H9 (cell line): ENCODE measurements at regions not wholly inside any gene's neighbourhood (a gene's known extent, or its start where the extent isn't known, plus 50 kb on each side); places are given as distances from the start of the nearest gene placed in this dataset.

Experiments
- DNase-seq: peaks from one replicate; pipeline ENCODE4 v3.0.0-alpha.2; 2017
- H2AFZ ChIP-seq: one replicate; pipeline ENCODE4 v1.6.1; 2013; ENCODE audit warnings: mild to moderate bottlenecking, low read length, control low read depth, moderate library complexity
- H2AK5ac ChIP-seq: 2 replicates; pipeline ENCODE4 v1.6.1; 2013; ENCODE audit warnings: low read length, control low read depth, mixed read lengths; ENCODE audit not compliant: insufficient read length
- H2BK120ac ChIP-seq: one replicate; pipeline ENCODE4 v1.6.1; 2013; ENCODE audit warnings: low read depth, mild to moderate bottlenecking, low read length, control low read depth, inconsistent platforms; ENCODE audit not compliant: poor library complexity, severe bottlenecking
- H2BK12ac ChIP-seq: 2 replicates; pipeline ENCODE4 v1.6.1; 2013; ENCODE audit warnings: low read length, control low read depth, mixed read lengths, low read depth; ENCODE audit not compliant: insufficient read length
- H2BK15ac ChIP-seq: 2 replicates; pipeline ENCODE4 v1.6.1; 2013; ENCODE audit warnings: low read depth, low read length, control low read depth
- H2BK20ac ChIP-seq: one replicate; pipeline ENCODE4 v1.6.1; 2013; ENCODE audit warnings: low read depth, mild to moderate bottlenecking, low read length, control low read depth, inconsistent platforms; ENCODE audit not compliant: poor library complexity, severe bottlenecking
- H2BK5ac ChIP-seq: 2 replicates; pipeline ENCODE4 v1.6.1; 2013; ENCODE audit warnings: low read length, control low read depth, mixed read lengths; ENCODE audit not compliant: insufficient read length
- H3K14ac ChIP-seq: 2 replicates; pipeline ENCODE4 v1.6.1; 2013; ENCODE audit warnings: low read length, control low read depth; ENCODE audit not compliant: insufficient read depth
- H3K18ac ChIP-seq: 2 replicates; pipeline ENCODE4 v1.6.1; 2013; ENCODE audit warnings: low read depth, mild to moderate bottlenecking, mixed read lengths, low read length, control low read depth; ENCODE audit not compliant: insufficient read length
- H3K23ac ChIP-seq: 2 replicates; pipeline ENCODE4 v1.6.1; 2013; ENCODE audit warnings: low read length, control low read depth, mixed read lengths, low read depth; ENCODE audit not compliant: insufficient read length
- H3K23me2 ChIP-seq: 2 replicates; pipeline ENCODE4 v1.6.1; 2013; ENCODE audit warnings: low read depth, mild to moderate bottlenecking, mixed read lengths, low read length, control low read depth; ENCODE audit not compliant: insufficient read length, poor library complexity, severe bottlenecking
- H3K27ac ChIP-seq: 2 replicates; pipeline ENCODE4 v1.5.1; 2013; ENCODE audit warnings: low read length, control low read depth, mixed read lengths, low read depth; ENCODE audit not compliant: insufficient read length
- H3K27me3 ChIP-seq: 2 replicates; pipeline ENCODE4 v1.6.1; 2013; ENCODE audit warnings: low read length, control low read depth, inconsistent platforms; ENCODE audit not compliant: insufficient read depth
- H3K4ac ChIP-seq: 2 replicates; pipeline ENCODE4 v1.6.1; 2013; ENCODE audit warnings: low read depth, mild to moderate bottlenecking, control low read depth, inconsistent platforms, low read length, moderate library complexity
- H3K4me1 ChIP-seq: 2 replicates; pipeline ENCODE4 v1.6.1; 2013; ENCODE audit warnings: low read length, control low read depth, inconsistent platforms; ENCODE audit not compliant: insufficient read depth
- H3K4me2 ChIP-seq: 2 replicates; pipeline ENCODE4 v1.6.1; 2013; ENCODE audit warnings: low read length, control low read depth, mixed read lengths; ENCODE audit not compliant: insufficient read length, insufficient read depth
- H3K56ac ChIP-seq: 2 replicates; pipeline ENCODE4 v1.6.1; 2013; ENCODE audit warnings: low read depth, mild to moderate bottlenecking, mixed read lengths, low read length, control low read depth; ENCODE audit not compliant: insufficient read length
- H3K79me1 ChIP-seq: 2 replicates; pipeline ENCODE4 v1.6.1; 2013; ENCODE audit warnings: low read depth, mild to moderate bottlenecking, moderate library complexity, low read length, control low read depth, inconsistent platforms; ENCODE audit not compliant: insufficient read depth, poor library complexity, severe bottlenecking
- H3K79me2 ChIP-seq: 2 replicates; pipeline ENCODE4 v1.6.1; 2013; ENCODE audit warnings: low read length, control low read depth, inconsistent platforms; ENCODE audit not compliant: insufficient read depth
- H3K9ac ChIP-seq: 2 replicates; pipeline ENCODE4 v1.6.1; 2013; ENCODE audit warnings: low read length, control low read depth, mixed read lengths; ENCODE audit not compliant: insufficient read length; ENCODE audit errors: extremely low read depth
- H3K9me3 ChIP-seq: one replicate; pipeline ENCODE4 v1.6.1; 2013; ENCODE audit warnings: low read depth, low read length, inconsistent platforms; ENCODE audit not compliant: control insufficient read depth
- H3T11ph ChIP-seq: one replicate; pipeline ENCODE4 v1.6.1; 2013; ENCODE audit warnings: mild to moderate bottlenecking, low read length, control low read depth, inconsistent platforms
- H4K20me1 ChIP-seq: one replicate; pipeline ENCODE4 v1.6.1; 2013; ENCODE audit not compliant: control insufficient read depth, insufficient read length, insufficient read depth
- H4K5ac ChIP-seq: 2 replicates; pipeline ENCODE4 v1.6.1; 2013; ENCODE audit warnings: low read depth, mild to moderate bottlenecking, mixed read lengths, low read length, control low read depth; ENCODE audit not compliant: insufficient read length
- H4K8ac ChIP-seq: replicated peaks from 2 replicates; pipeline ENCODE4 v1.6.1; 2013; ENCODE audit warnings: low read length, control low read depth, mixed read lengths, low read depth; ENCODE audit not compliant: insufficient read length
- H4K91ac ChIP-seq: 2 replicates; pipeline ENCODE4 v1.6.1; 2013; ENCODE audit warnings: low read depth, mild to moderate bottlenecking, moderate library complexity, mixed read lengths, low read length, control low read depth; ENCODE audit not compliant: insufficient read length
- H3K27ac Mint-ChIP-seq, 3 experiments: 2 replicates in 2 of 3; 3 replicates in 1 of 3; pipeline ENCODE4 v1.8.0; 2020 to 2021; ENCODE audit warnings: mixed read lengths in 3 of 3, mild to moderate bottlenecking in 1 of 3, moderate library complexity in 1 of 3
- H3K27me3 Mint-ChIP-seq: 2 replicates; pipeline ENCODE4 v1.8.0; 2021; ENCODE audit warnings: low read depth, mild to moderate bottlenecking, moderate library complexity, mixed read lengths
- H3K36me3 Mint-ChIP-seq, 3 experiments: 2 replicates in 2 of 3; 3 replicates in 1 of 3; pipeline ENCODE4 v1.8.0; 2020 to 2021; ENCODE audit warnings: low read depth in 3 of 3, mixed read lengths in 3 of 3; ENCODE audit not compliant: insufficient read depth in 1 of 3
- H3K4me1 Mint-ChIP-seq, 2 experiments: 2 replicates each; pipeline ENCODE4 v1.8.0; 2020; ENCODE audit warnings: mixed read lengths in 2 of 2
- H3K4me3 Mint-ChIP-seq, 2 experiments: 2 replicates in 1 of 2; 3 replicates in 1 of 2; pipeline ENCODE4 v1.8.0; 2020 to 2021; ENCODE audit warnings: mild to moderate bottlenecking in 2 of 2, mixed read lengths in 2 of 2, moderate library complexity in 1 of 2
- H3K9me3 Mint-ChIP-seq, 2 experiments: 2 replicates in 1 of 2; 3 replicates in 1 of 2; pipeline ENCODE4 v1.8.0; 2020; ENCODE audit warnings: mild to moderate bottlenecking in 2 of 2, mixed read lengths in 2 of 2, moderate library complexity in 1 of 2
- CTCF ChIP-seq: fragments of 200-600 bp; sonication (generic); conservative IDR thresholded peaks from 3 replicates; pipeline ENCODE4 v1.8.0; 2021; ENCODE audit warnings: antibody characterized with exemption, mild to moderate bottlenecking
- WGBS: extraction: QIAGEN DNeasy Blood & Tissue Kit; methylation state at CpG from one replicate; pipeline ENCODE4 v1.1.7; 2013; ENCODE audit warnings: missing lambda C conversion rate, low lambda C conversion rate, mixed read lengths; ENCODE audit not compliant: insufficient read length; ENCODE audit errors: extremely low coverage; 5-methylcytosine and 5-hydroxymethylcytosine counted together

DNA sequence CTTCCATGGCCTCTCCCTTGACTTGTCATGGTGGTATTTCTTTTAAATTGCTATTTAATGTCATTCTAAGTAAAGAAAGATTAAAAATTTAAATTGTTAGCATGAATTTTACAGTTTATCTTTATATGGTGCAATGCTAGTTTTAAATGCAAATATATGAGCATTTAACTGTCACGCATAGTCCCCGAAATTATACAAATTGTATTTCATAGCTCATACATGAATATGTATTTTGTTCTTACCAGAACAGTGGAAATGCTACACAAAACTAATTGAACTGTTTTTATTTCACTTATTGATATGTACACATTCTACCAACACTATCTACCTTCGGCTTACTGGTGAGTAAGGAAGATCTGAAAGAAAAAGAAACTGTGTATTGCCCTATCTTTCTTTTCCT lies 125.8 kb downstream of the CARTPT start:
- Histone ChIP-seq H2BK5ac (no peak overlapping the region), H3K9ac (no peak overlapping the region), H2AFZ (no peak overlapping the region), H3K23ac (no peak overlapping the region), H3K4ac (no peak overlapping the region), H4K20me1 (no peaks in the 10 kb centered on the region), H2BK12ac (no peak overlapping the region), H3K18ac (no peak overlapping the region), H3K23me2 (no peaks in the 10 kb centered on the region), H4K91ac (no peak overlapping the region), H3K9me3 (no peaks in the 10 kb centered on the region), H2AK5ac (no peak overlapping the region), H4K8ac (no peak overlapping the region), H3K79me2 (no peaks in the 10 kb centered on the region), H2BK15ac (no peak overlapping the region), H3K14ac (no peak overlapping the region), H2BK120ac (no peak overlapping the region), H3K79me1 (no peaks in the 10 kb centered on the region), H3K4me1 (no peaks in the 10 kb centered on the region), H3K4me2 (no peak overlapping the region), H4K5ac (no peak overlapping the region), H2BK20ac (no peak overlapping the region), H3K27me3 (no peaks in the 10 kb centered on the region), H3K56ac (no peak overlapping the region), H3K27ac (no peak overlapping the region), H3T11ph (no peak overlapping the region)
- no peak overlapping the region for H3K4me3 Mint-ChIP-seq
- DNase-seq: no peak
- no CpG with 5 or more reads among the region's 3 CpGs for WGBS
- no peaks in the 10 kb centered on the region for H3K4me1 Mint-ChIP-seq
- no peak for TF ChIP-seq CTCF
- no peaks in the 10 kb centered on the region for H3K27me3 Mint-ChIP-seq
- no peak overlapping the region for H3K27ac Mint-ChIP-seq
- H3K36me3 Mint-ChIP-seq: peaks cover 9 to 15% (median 9%) of the 10 kb centered on the region in 3 experiments
- H3K9me3 Mint-ChIP-seq: peaks cover 23 to 27% of the 10 kb centered on the region in 2 experiments
